GM12891 (cell line): ENCODE measurements at regions not wholly inside any gene's neighbourhood (a gene's known extent, or its start where the extent isn't known, plus 50 kb on each side); places are given as distances from the start of the nearest gene placed in this dataset.

Source experiments
- POLR2A ChIP-seq: IDR thresholded peaks from 2 replicates; pipeline ENCODE4 v1.6.1; 2011; ENCODE audit warnings: low read depth, low read length, control low read depth
- POLR2AphosphoS5 ChIP-seq: IDR thresholded peaks from 2 replicates; pipeline ENCODE4 v1.6.1; 2011; ENCODE audit warnings: low read depth, low read length, control low read depth
- POU2F2 ChIP-seq: IDR thresholded peaks from 2 replicates; pipeline ENCODE4 v1.6.1; 2011; ENCODE audit warnings: low read depth, mild to moderate bottlenecking, control low read depth, low read length, moderate library complexity
- SPI1 ChIP-seq: IDR thresholded peaks from 2 replicates; pipeline ENCODE4 v1.6.1; 2011; ENCODE audit warnings: low read depth, low read length, control low read depth
- TAF1 ChIP-seq: IDR thresholded peaks from 2 replicates; pipeline ENCODE4 v1.6.1; 2011; ENCODE audit warnings: low read depth, low read length, control low read depth

DNA sequence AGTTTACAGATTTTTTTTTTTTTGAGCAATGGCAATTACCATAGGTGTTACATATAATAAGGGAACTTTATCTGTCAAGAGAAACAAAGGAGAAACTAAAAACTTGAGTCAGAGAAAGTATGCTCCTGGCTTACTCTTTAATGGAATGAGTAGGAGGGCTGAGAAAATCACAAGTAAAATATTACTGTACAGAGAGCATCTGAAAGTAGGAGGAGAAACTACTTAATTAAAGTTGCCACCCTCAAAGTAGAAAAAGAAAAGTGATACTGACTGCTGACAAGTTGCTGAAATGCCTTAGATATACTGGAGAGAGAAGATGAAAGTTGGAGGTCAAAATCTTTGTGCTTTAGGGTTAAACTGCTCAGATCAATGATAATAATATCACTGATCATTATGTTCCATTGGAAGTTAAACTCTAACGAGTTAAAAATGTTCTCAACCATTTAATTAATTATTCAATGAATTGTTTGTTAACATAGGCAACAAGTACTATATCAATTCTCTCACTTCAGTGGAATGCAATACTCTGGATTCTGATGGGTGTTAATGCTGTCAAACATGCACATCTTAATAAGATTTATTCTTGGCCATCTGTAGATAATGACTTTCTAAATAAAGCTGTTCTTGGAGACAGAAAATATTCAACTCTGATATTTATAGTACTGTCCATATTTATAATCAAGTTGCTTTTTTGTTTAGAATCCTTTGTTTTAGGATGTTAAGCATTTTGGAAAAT lies 61.2 kb upstream of the CAMK2D start:
- TF ChIP-seq POLR2A, result no peak
- TF ChIP-seq POLR2AphosphoS5, result no peak
- no peak for TF ChIP-seq TAF1
- TF ChIP-seq SPI1, result no peak
- no peak for TF ChIP-seq POU2F2
